Stimulated activated CD8-positive, alpha-beta memory T cell treated with anti-CD3 and anti-CD28 coated beads, Interleukin-7, amount 100 ng/mL, for 48 hours (primary cell): ENCODE measurements at regions not wholly inside any gene's neighbourhood (a gene's known extent, or its start where the extent isn't known, plus 50 kb on each side); places are given as distances from the start of the nearest gene placed in this dataset.

Experiments used
- DNase-seq, 2 donors: peaks; one replicate each; pipeline ENCODE4 v3.0.0-alpha.2; 2020; ENCODE audit warnings: low read depth in 1 of 2; ENCODE audit errors: extremely low read depth in 1 of 2

GRCh38 chr13:79799059-79799867 lies 318.3 kb downstream of the NDFIP2 start:
- no peak for DNase-seq

- DNase-seq, result no peak
Observed at GRCh38 chr13:79796136-79796535, 315.2 kb downstream of the NDFIP2 start.

GRCh38 chr13:79794931-79795330 lies 314.0 kb downstream of the NDFIP2 start:
- DNase-seq, result no peak

- no peak for DNase-seq
Observed at GRCh38 chr13:79792716-79793115, 311.8 kb downstream of the NDFIP2 start.

- no peak for DNase-seq
Observed at GRCh38 chr13:79791471-79792042, 310.6 kb downstream of the NDFIP2 start.

- DNase-seq, result no peak
Observed at GRCh38 chr13:79786176-79786575, 305.2 kb downstream of the NDFIP2 start.

- no peak for DNase-seq
Observed at GRCh38 chr13:79782541-79783205, 301.7 kb downstream of the NDFIP2 start.

GRCh38 chr13:79781829-79782540 lies 301.0 kb downstream of the NDFIP2 start:
- DNase-seq, result no peak

- DNase-seq, result no peak
Observed at GRCh38 chr13:79780240-79780639, 299.3 kb downstream of the NDFIP2 start.

GRCh38 chr13:79779761-79780160 lies 298.8 kb downstream of the NDFIP2 start:
- DNase-seq, result no peak

- no peak for DNase-seq
Observed at GRCh38 chr13:79778741-79779460, 297.9 kb downstream of the NDFIP2 start.

GRCh38 chr13:79777504-79777903 lies 296.5 kb downstream of the NDFIP2 start:
- DNase-seq, result no peak

GRCh38 chr13:79776531-79777295 lies 295.8 kb downstream of the NDFIP2 start:
- DNase-seq, result no peak

GRCh38 chr13:79775830-79776229 lies 294.9 kb downstream of the NDFIP2 start:
- DNase-seq, result no peak

- no peak for DNase-seq
Observed at GRCh38 chr13:79772811-79773210, 291.9 kb downstream of the NDFIP2 start.

GRCh38 chr13:79771493-79771892 lies 290.5 kb downstream of the NDFIP2 start:
- no peak for DNase-seq

GRCh38 chr13:79770056-79770455 lies 289.1 kb downstream of the NDFIP2 start:
- no peak for DNase-seq

GRCh38 chr13:79767126-79767525 lies 286.2 kb downstream of the NDFIP2 start:
- no peak for DNase-seq

- no peak for DNase-seq
Observed at GRCh38 chr13:79765331-79765730, 284.4 kb downstream of the NDFIP2 start.

- DNase-seq, result no peak
Observed at GRCh38 chr13:79749984-79750551, 269.1 kb downstream of the NDFIP2 start.
